ENCODE measurements at regions not wholly inside any gene's neighbourhood (a gene's known extent, or its start where the extent isn't known, plus 50 kb on each side); places are given as distances from the start of the nearest gene placed in this dataset.

DNA sequence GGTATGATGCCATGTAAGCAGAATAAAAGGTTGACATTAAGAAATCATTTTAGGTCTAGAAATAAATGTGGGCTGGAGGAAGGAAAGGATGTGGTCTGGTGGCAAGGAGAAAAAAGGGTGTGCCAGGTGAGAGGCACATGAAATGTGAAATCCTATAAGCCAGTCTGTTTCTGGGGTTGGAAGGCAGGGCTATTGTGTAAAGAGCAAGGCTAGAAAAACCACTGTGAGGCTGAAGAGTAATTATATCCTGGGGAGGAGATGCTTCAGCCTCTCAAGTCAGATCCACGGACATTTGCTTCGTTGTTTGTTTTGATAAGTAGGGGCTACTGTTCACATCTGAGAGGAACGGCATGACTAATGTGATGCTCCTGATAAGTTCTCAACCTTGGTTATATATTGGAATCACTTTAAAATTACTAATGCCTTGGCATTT is 77.5 kb upstream of the CTSC start:
- H3K27me3 ChIP-seq (ENCODE audit: insufficient read depth, low read length): no peaks in the 10 kb centered on the region
- H3K27ac ChIP-seq (ENCODE audit: insufficient read length, low read depth, low read length): no peak overlapping the region
- no peaks in the 10 kb centered on the region for H3K4me1 ChIP-seq (ENCODE audit: insufficient read depth, low read length)
- Mint-ChIP-seq H3K27ac (peak overlapping the region in 1 of 3 experiments; percentile 21; a peak in 1 of 7 replicates), H3K9me3 (no peaks in the 10 kb centered on the region; a peak in 1 of 5 replicates), H3K4me1 (no peaks in the 10 kb centered on the region), H3K4me3 (no peak overlapping the region), H3K36me3 (ENCODE audit: insufficient read depth in 1 of 3, low read depth in 3 of 3) (no peaks in the 10 kb centered on the region; a peak in 1 of 7 replicates), H3K27me3 (ENCODE audit: low read depth) (no peaks in the 10 kb centered on the region)
- H4K8ac ChIP-seq (replicated peaks; ENCODE audit: insufficient read length, low read depth, low read length): no peak overlapping the region
- no peaks in the 10 kb centered on the region for H3K79me2 ChIP-seq (ENCODE audit: insufficient read depth, low read length)
- H2BK120ac ChIP-seq (ENCODE audit: low read depth, low read length, poor library complexity, severe bottlenecking): no peak overlapping the region
- H2AFZ ChIP-seq (ENCODE audit: low read length): no peak overlapping the region
- no peaks in the 10 kb centered on the region for H3K23me2 ChIP-seq (ENCODE audit: insufficient read length, low read depth, low read length, poor library complexity, severe bottlenecking)
- H4K91ac ChIP-seq (ENCODE audit: insufficient read length, low read depth, low read length): no peak overlapping the region
- DNase-seq: no peak
- no peak overlapping the region for H2BK20ac ChIP-seq (ENCODE audit: low read depth, low read length, poor library complexity, severe bottlenecking)
- no peaks in the 10 kb centered on the region for H3K9me3 ChIP-seq (ENCODE audit: control insufficient read depth, low read depth, low read length)
- H2BK12ac ChIP-seq (ENCODE audit: insufficient read length, low read depth, low read length): no peak overlapping the region
- H2AK5ac ChIP-seq (ENCODE audit: insufficient read length, low read length): no peak overlapping the region
- H3K23ac ChIP-seq (ENCODE audit: insufficient read length, low read depth, low read length): no peak overlapping the region
- WGBS (ENCODE audit: extremely low coverage, insufficient read length, low lambda C conversion rate): no CpG with 5 or more reads among the region's 3 CpGs
- no peak overlapping the region for H3K18ac ChIP-seq (ENCODE audit: insufficient read length, low read depth, low read length)
- no peak overlapping the region for H4K5ac ChIP-seq (ENCODE audit: insufficient read length, low read depth, low read length)
- no peak overlapping the region for H3K56ac ChIP-seq (ENCODE audit: insufficient read length, low read depth, low read length)
- no peak overlapping the region for H3K14ac ChIP-seq (ENCODE audit: insufficient read depth, low read length)
- no peak overlapping the region for H2BK15ac ChIP-seq (ENCODE audit: low read depth, low read length)
- no peak overlapping the region for H2BK5ac ChIP-seq (ENCODE audit: insufficient read length, low read length)
- H3K79me1 ChIP-seq (ENCODE audit: insufficient read depth, low read depth, low read length, poor library complexity, severe bottlenecking): no peaks in the 10 kb centered on the region
- H3K4me2 ChIP-seq (ENCODE audit: insufficient read depth, insufficient read length, low read length): no peak overlapping the region
- H4K20me1 ChIP-seq (ENCODE audit: control insufficient read depth, insufficient read depth, insufficient read length): no peaks in the 10 kb centered on the region
- no peak overlapping the region for H3K9ac ChIP-seq (ENCODE audit: extremely low read depth, insufficient read length, low read length)
- no peak overlapping the region for H3K4ac ChIP-seq (ENCODE audit: low read depth, low read length)
- TF ChIP-seq, protein P1, sequence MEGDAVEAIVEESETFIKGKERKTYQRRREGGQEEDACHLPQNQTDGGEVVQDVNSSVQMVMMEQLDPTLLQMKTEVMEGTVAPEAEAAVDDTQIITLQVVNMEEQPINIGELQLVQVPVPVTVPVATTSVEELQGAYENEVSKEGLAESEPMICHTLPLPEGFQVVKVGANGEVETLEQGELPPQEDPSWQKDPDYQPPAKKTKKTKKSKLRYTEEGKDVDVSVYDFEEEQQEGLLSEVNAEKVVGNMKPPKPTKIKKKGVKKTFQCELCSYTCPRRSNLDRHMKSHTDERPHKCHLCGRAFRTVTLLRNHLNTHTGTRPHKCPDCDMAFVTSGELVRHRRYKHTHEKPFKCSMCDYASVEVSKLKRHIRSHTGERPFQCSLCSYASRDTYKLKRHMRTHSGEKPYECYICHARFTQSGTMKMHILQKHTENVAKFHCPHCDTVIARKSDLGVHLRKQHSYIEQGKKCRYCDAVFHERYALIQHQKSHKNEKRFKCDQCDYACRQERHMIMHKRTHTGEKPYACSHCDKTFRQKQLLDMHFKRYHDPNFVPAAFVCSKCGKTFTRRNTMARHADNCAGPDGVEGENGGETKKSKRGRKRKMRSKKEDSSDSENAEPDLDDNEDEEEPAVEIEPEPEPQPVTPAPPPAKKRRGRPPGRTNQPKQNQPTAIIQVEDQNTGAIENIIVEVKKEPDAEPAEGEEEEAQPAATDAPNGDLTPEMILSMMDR (conservative IDR thresholded peaks at IDR 0.05): no peak
- no peak overlapping the region for H3T11ph ChIP-seq (ENCODE audit: low read length)
